ENCODE measurements at regions not wholly inside any gene's neighbourhood (a gene's known extent, or its start where the extent isn't known, plus 50 kb on each side); places are given as distances from the start of the nearest gene placed in this dataset.

- TF ChIP-seq HOXA7 (CRISPR knock-in tag; IDR thresholded peaks at IDR 0.05) (no peak), POLR2A (IDR thresholded peaks at IDR 0.05; ENCODE audit: low read length) (no peak), RAD21 (conservative IDR thresholded peaks at IDR 0.05 in 1 of 2, IDR thresholded peaks at IDR 0.05 in 1 of 2) (no peak), MAX (IDR thresholded peaks at IDR 0.05) (no peak), CTCF (IDR thresholded peaks at IDR 0.05) (no peak), MAFK (IDR thresholded peaks at IDR 0.05; ENCODE audit: partially characterized antibody) (no peak), CHD2 (IDR thresholded peaks at IDR 0.05; ENCODE audit: low read length, partially characterized antibody) (no peak), E2F6 (IDR thresholded peaks at IDR 0.05; ENCODE audit: borderline replicate concordance, low read depth) (no peak), TP53 (CRISPR knock-in tag; IDR thresholded peaks at IDR 0.05) (no peak)
- TF ChIP-seq, protein P1, sequence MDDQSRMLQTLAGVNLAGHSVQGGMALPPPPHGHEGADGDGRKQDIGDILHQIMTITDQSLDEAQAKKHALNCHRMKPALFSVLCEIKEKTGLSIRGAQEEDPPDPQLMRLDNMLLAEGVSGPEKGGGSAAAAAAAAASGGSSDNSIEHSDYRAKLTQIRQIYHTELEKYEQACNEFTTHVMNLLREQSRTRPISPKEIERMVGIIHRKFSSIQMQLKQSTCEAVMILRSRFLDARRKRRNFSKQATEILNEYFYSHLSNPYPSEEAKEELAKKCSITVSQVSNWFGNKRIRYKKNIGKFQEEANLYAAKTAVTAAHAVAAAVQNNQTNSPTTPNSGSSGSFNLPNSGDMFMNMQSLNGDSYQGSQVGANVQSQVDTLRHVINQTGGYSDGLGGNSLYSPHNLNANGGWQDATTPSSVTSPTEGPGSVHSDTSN (IDR thresholded peaks at IDR 0.05) = no peak
These were observed 169.9 kb downstream of the CYB561 start for GRCh38 chr17:63275971-63276745.

Measured in A549 (cell line).